ENCODE measurements at regions not wholly inside any gene's neighbourhood (a gene's known extent, or its start where the extent isn't known, plus 50 kb on each side); places are given as distances from the start of the nearest gene placed in this dataset.

DNA sequence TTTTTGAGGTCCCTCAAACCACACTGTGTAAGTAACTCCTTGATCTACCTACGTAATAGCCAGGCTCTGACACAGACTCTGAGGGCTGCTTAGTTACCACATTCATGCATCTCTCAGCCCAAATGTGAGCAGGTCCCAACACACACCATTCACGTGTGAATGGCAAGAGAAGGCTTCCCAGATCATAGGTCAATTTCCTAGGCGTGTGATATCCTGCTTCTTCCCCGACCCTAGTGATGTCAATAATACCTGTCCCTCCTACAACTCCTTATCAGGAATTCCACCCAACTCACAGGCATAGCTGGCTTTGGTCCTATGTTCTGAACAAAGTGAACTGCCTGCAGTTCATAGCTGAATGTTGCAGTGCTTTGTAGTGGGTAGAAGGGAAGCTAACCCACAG is 334.5 kb downstream of the RFC3 start:
- DNase-seq: no peak
- no peak overlapping the region for H3K4me3 ChIP-seq (ENCODE audit: insufficient read depth, low read depth, low read length)
- POLR2A ChIA-PET (ENCODE audit: unreplicated experiment): no interaction called here
- no peaks in the 10 kb centered on the region for H3K9me3 ChIP-seq (ENCODE audit: control insufficient read depth, insufficient read depth, low read length)
- H4K91ac ChIP-seq (ENCODE audit: insufficient read depth, low read depth, low read length): no peak overlapping the region
- no peak overlapping the region for H3K23ac ChIP-seq (ENCODE audit: low read depth, low read length)
- no peak overlapping the region for H3K18ac ChIP-seq (ENCODE audit: low read depth, low read length)
- H2AK9ac ChIP-seq (replicated peaks; ENCODE audit: low read depth, low read length, poor library complexity): no peak overlapping the region
- H4K8ac ChIP-seq (ENCODE audit: low read depth in 2 of 2, low read length in 2 of 2): no peak overlapping the region
- CTCF ChIA-PET: no interaction called here
- H2BK15ac ChIP-seq (ENCODE audit: low read depth, low read length): no peak overlapping the region
- dilution Hi-C loops (cut with HindIII; ENCODE audit: low sequenced_read_pairs, unreplicated experiment) (no loop called here), in situ Hi-C loops (cut with MboI; ENCODE audit: low sequenced_read_pairs) (no loop called here), intact Hi-C loops (cut with micrococcal nuclease) (no loop called here)
- H3K4me1 ChIP-seq (ENCODE audit: control insufficient read depth, insufficient read depth, low read length): peaks cover 2% of the 10 kb centered on the region
- H3K9ac ChIP-seq (ENCODE audit: low read depth, low read length): no peak overlapping the region
- H2BK120ac ChIP-seq (ENCODE audit: low read depth, low read length): no peak overlapping the region
- H2BK5ac ChIP-seq (ENCODE audit: low read depth, low read length, poor library complexity, severe bottlenecking): no peak overlapping the region
- no peak overlapping the region for H4K5ac ChIP-seq (ENCODE audit: low read depth, low read length)
- H3K27me3 ChIP-seq (ENCODE audit: control insufficient read depth, insufficient read depth, low read length): peaks cover 3% of the 10 kb centered on the region; the same call in 1 of the 2 replicates
- no peak overlapping the region for H3K56ac ChIP-seq (ENCODE audit: extremely low read depth, insufficient read depth, low read length)
- H3K36me3 ChIP-seq (ENCODE audit: control insufficient read depth, insufficient read depth, low read length): no peaks in the 10 kb centered on the region
- H3K27ac ChIP-seq (ENCODE audit: insufficient read depth, low read length): no peak overlapping the region
- H3K4ac ChIP-seq (ENCODE audit: low read depth, low read length): no peak overlapping the region
- H2AK5ac ChIP-seq (ENCODE audit: low read depth, low read length): peak overlapping the region; percentile 43; the same call in 1 of the 2 replicates
- H3K9me1 ChIP-seq (ENCODE audit: insufficient read depth, low read length): 0 out of 2 replicates have a peak, but pooled peaks cover 4% of the 10 kb centered on the region
- H3K4me2 ChIP-seq (ENCODE audit: low read depth, low read length): no peak overlapping the region
- H2AFZ ChIP-seq (replicated peaks; ENCODE audit: low read length, poor library complexity): no peak overlapping the region
- TF ChIP-seq CHD1 (IDR thresholded peaks at IDR 0.05; ENCODE audit: low read depth, low read length) (no peak), MXI1 (IDR thresholded peaks at IDR 0.05; ENCODE audit: borderline replicate concordance, low read depth, low read length) (no peak), RCOR1 (IDR thresholded peaks at IDR 0.05; ENCODE audit: insufficient replicate concordance, low read length) (no peak), RFX5 (IDR thresholded peaks at IDR 0.05; ENCODE audit: low read depth, low read length) (no peak), FOS (IDR thresholded peaks at IDR 0.05; ENCODE audit: low read depth, low read length) (no peak), CEBPB (IDR thresholded peaks at IDR 0.05; ENCODE audit: low read depth, low read length) (no peak), BHLHE40 (IDR thresholded peaks at IDR 0.05; ENCODE audit: low read depth, low read length) (no peak), POLR2A (IDR thresholded peaks at IDR 0.05; ENCODE audit: low read depth, low read length) (no peak), MAZ (IDR thresholded peaks at IDR 0.05; ENCODE audit: borderline replicate concordance, low read depth, low read length) (no peak), RAD21 (IDR thresholded peaks at IDR 0.05; ENCODE audit: low read length) (no peak), MAFK (IDR thresholded peaks at IDR 0.05; ENCODE audit: low read depth, low read length) (no peak), SMC3 (IDR thresholded peaks at IDR 0.05; ENCODE audit: low read depth, low read length) (no peak), NFE2L2 (IDR thresholded peaks at IDR 0.05; ENCODE audit: low read depth, low read length) (no peak)
- TF ChIP-seq, protein P1, sequence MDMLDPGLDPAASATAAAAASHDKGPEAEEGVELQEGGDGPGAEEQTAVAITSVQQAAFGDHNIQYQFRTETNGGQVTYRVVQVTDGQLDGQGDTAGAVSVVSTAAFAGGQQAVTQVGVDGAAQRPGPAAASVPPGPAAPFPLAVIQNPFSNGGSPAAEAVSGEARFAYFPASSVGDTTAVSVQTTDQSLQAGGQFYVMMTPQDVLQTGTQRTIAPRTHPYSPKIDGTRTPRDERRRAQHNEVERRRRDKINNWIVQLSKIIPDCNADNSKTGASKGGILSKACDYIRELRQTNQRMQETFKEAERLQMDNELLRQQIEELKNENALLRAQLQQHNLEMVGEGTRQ (IDR thresholded peaks at IDR 0.05; ENCODE audit: low read depth, low read length): no peak
- TF ChIP-seq, protein P2, sequence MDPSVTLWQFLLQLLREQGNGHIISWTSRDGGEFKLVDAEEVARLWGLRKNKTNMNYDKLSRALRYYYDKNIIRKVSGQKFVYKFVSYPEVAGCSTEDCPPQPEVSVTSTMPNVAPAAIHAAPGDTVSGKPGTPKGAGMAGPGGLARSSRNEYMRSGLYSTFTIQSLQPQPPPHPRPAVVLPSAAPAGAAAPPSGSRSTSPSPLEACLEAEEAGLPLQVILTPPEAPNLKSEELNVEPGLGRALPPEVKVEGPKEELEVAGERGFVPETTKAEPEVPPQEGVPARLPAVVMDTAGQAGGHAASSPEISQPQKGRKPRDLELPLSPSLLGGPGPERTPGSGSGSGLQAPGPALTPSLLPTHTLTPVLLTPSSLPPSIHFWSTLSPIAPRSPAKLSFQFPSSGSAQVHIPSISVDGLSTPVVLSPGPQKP (IDR thresholded peaks at IDR 0.05; ENCODE audit: borderline replicate concordance, low read depth, low read length): no peak
- TF ChIP-seq, protein P3, sequence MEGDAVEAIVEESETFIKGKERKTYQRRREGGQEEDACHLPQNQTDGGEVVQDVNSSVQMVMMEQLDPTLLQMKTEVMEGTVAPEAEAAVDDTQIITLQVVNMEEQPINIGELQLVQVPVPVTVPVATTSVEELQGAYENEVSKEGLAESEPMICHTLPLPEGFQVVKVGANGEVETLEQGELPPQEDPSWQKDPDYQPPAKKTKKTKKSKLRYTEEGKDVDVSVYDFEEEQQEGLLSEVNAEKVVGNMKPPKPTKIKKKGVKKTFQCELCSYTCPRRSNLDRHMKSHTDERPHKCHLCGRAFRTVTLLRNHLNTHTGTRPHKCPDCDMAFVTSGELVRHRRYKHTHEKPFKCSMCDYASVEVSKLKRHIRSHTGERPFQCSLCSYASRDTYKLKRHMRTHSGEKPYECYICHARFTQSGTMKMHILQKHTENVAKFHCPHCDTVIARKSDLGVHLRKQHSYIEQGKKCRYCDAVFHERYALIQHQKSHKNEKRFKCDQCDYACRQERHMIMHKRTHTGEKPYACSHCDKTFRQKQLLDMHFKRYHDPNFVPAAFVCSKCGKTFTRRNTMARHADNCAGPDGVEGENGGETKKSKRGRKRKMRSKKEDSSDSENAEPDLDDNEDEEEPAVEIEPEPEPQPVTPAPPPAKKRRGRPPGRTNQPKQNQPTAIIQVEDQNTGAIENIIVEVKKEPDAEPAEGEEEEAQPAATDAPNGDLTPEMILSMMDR (conservative IDR thresholded peaks at IDR 0.05; ENCODE audit: low read depth, low read length): no peak
- no peak overlapping the region for H2BK20ac ChIP-seq (ENCODE audit: low read depth, low read length)
- BruUV-seq (replicated peaks): no TSS peak
- WGBS, 2 experiments (ENCODE audit: extremely low coverage in 2 of 2, insufficient read length in 1 of 2): no CpG with 5 or more reads among the region's 4 CpGs
- ATAC-seq (ENCODE audit: low read depth): no peak
- no peaks in the 10 kb centered on the region for H3K79me1 ChIP-seq (ENCODE audit: low read depth in 1 of 2, low read length in 2 of 2)
- no peak overlapping the region for H3K14ac ChIP-seq (replicated peaks; ENCODE audit: low read depth, low read length)
- H4K20me1 ChIP-seq (ENCODE audit: insufficient read depth, low read length): no peaks in the 10 kb centered on the region

Measured in IMR-90 (cell line).